OCI-LY7 (cell line): ENCODE measurements at regions not wholly inside any gene's neighbourhood (a gene's known extent, or its start where the extent isn't known, plus 50 kb on each side); places are given as distances from the start of the nearest gene placed in this dataset.

ENCODE experiments used
- BruUV-seq: library from RNA; stranded (reverse); fragments of 400-500 nt; replicated peaks from 2 replicates; lab custom pipeline; 2021; lab: Mats Ljungman, UMichigan
- CTCF ChIA-PET: fragments of 300-600 bp; sonication (Branson Sonifier 250); formaldehyde crosslinking; loops from one replicate; lab custom pipeline; 2022; ENCODE audit warnings: antibody characterized with exemption; ENCODE audit not compliant: unreplicated experiment; lab: Charles Lee
- POLR2A ChIA-PET: fragments of 300-600 bp; sonication (Branson Sonifier 250); formaldehyde crosslinking; loops from one replicate; lab custom pipeline; 2022; ENCODE audit warnings: antibody characterized with exemption; lab: Charles Lee
- DNase-seq: peaks from one replicate; pipeline ENCODE4 v3.0.0-alpha.2; 2015; ENCODE audit warnings: low spot score
- H2AFZ ChIP-seq: fragments of 200-600 bp; sonication (generic), shearing (Covaris generic); 2 replicates; pipeline ENCODE4 v1.6.1; 2014; ENCODE audit warnings: mild to moderate bottlenecking, antibody characterized with exemption, low read length, moderate library complexity
- H3K27ac ChIP-seq: fragments of 200-600 bp; sonication (generic); 2 replicates; pipeline ENCODE4 v1.5.1; 2014; ENCODE audit warnings: mixed run types, low read depth, mild to moderate bottlenecking, moderate library complexity, low read length, inconsistent platforms; ENCODE audit not compliant: poor library complexity, severe bottlenecking
- H3K36me3 ChIP-seq: fragments of 200-600 bp; sonication (generic); 2 replicates; pipeline ENCODE4 v1.6.1; 2014; ENCODE audit warnings: mild to moderate bottlenecking, antibody characterized with exemption, low read length, moderate library complexity, mixed read lengths; ENCODE audit not compliant: insufficient read depth
- H3K4me1 ChIP-seq: fragments of 200-600 bp; sonication (generic); 2 replicates; pipeline ENCODE4 v1.5.1; 2014; ENCODE audit warnings: mild to moderate bottlenecking, low read length; ENCODE audit not compliant: insufficient read depth, poor library complexity, severe bottlenecking
- H3K4me2 ChIP-seq: fragments of 200-600 bp; sonication (generic); 2 replicates; pipeline ENCODE4 v1.6.1; 2014; ENCODE audit warnings: mild to moderate bottlenecking, low read length
- H3K4me3 ChIP-seq: fragments of 200-600 bp; sonication (generic); 2 replicates; pipeline ENCODE4 v1.5.1; 2014; ENCODE audit warnings: mild to moderate bottlenecking, low read depth, low read length; ENCODE audit not compliant: poor library complexity, severe bottlenecking
- H3K79me2 ChIP-seq: fragments of 200-600 bp; sonication (generic); 2 replicates; pipeline ENCODE4 v1.6.1; 2016; ENCODE audit warnings: low read depth, mild to moderate bottlenecking, low read length, moderate library complexity, mixed read lengths; ENCODE audit not compliant: insufficient read depth
- H3K9me2 ChIP-seq: fragments of 200-600 bp; sonication (generic); 2 replicates; pipeline ENCODE4 v1.6.1; 2016; ENCODE audit warnings: mild to moderate bottlenecking, low read length, mixed read lengths; ENCODE audit not compliant: insufficient read depth
- H3K9me3 ChIP-seq: fragments of 200-600 bp; sonication (generic); 2 replicates; pipeline ENCODE4 v1.6.1; 2014; ENCODE audit warnings: mild to moderate bottlenecking, mixed run types, low read length, mixed read lengths
- H4K20me1 ChIP-seq: fragments of 200-600 bp; sonication (generic); 2 replicates; pipeline ENCODE4 v1.6.1; 2014; ENCODE audit warnings: mild to moderate bottlenecking, antibody characterized with exemption, low read length, moderate library complexity, mixed read lengths; ENCODE audit not compliant: insufficient read depth
- CTCF ChIP-seq: fragments of 200-600 bp; sonication (generic); conservative IDR thresholded peaks from 2 replicates; pipeline ENCODE4 v1.5.1; 2014; ENCODE audit warnings: mild to moderate bottlenecking, antibody characterized with exemption, low read length, moderate library complexity, mixed read lengths
- EZH2phosphoT487 ChIP-seq: fragments of 200-600 bp; sonication (generic); IDR thresholded peaks from 2 replicates; pipeline ENCODE4 v1.6.1; 2018; ENCODE audit warnings: low read depth, borderline replicate concordance, mild to moderate bottlenecking, mixed run types, antibody characterized with exemption, low read length, moderate library complexity, mixed read lengths
- intact Hi-C: fragments of 100-400 bp; cut with micrococcal nuclease; formaldehyde crosslinking; loops from one replicate; pipeline ENCODE4 v1.10.0; 2022; ENCODE audit not compliant: unreplicated experiment

GRCh38 chr13:53921473-53921872 is 892.9 kb downstream of the OLFM4 start:
- intact Hi-C loops, result no loop called here
- Histone ChIP-seq H3K4me3 (no peak overlapping the region), H4K20me1 (no peaks in the 10 kb centered on the region), H3K79me2 (no peaks in the 10 kb centered on the region), H3K27ac (no peak overlapping the region), H3K4me1 (no peaks in the 10 kb centered on the region), H3K36me3 (no peaks in the 10 kb centered on the region), H3K9me3 (no peaks in the 10 kb centered on the region), H3K4me2 (no peak overlapping the region), H2AFZ (no peak overlapping the region), H3K9me2 (no peaks in the 10 kb centered on the region)
- TF ChIP-seq EZH2phosphoT487 (no peak), CTCF (no peak)
- no peak for DNase-seq
- no TSS peak for BruUV-seq
- CTCF ChIA-PET, result no interaction called here
- POLR2A ChIA-PET, result no interaction called here

GRCh38 chr13:53941588-53942190 is 913.1 kb downstream of the OLFM4 start:
- no peaks in the 10 kb centered on the region for H3K36me3 ChIP-seq
- no peaks in the 10 kb centered on the region for H3K9me2 ChIP-seq
- TF ChIP-seq EZH2phosphoT487, result no peak
- no peak for TF ChIP-seq CTCF
- H3K4me1 ChIP-seq, result no peaks in the 10 kb centered on the region
- H3K4me3 ChIP-seq, result no peak overlapping the region
- H3K27ac ChIP-seq, result no peak overlapping the region
- H3K9me3 ChIP-seq, result no peaks in the 10 kb centered on the region
- POLR2A ChIA-PET, result no interaction called here
- no peak overlapping the region for H3K4me2 ChIP-seq
- no peaks in the 10 kb centered on the region for H4K20me1 ChIP-seq
- CTCF ChIA-PET, result no interaction called here
- intact Hi-C loops, result no loop called here
- no peaks in the 10 kb centered on the region for H3K79me2 ChIP-seq
- no peak for DNase-seq
- no peak overlapping the region for H2AFZ ChIP-seq
- no TSS peak for BruUV-seq

- Histone ChIP-seq H2AFZ (no peak overlapping the region), H3K36me3 (no peaks in the 10 kb centered on the region), H3K4me1 (no peaks in the 10 kb centered on the region), H3K79me2 (no peaks in the 10 kb centered on the region), H3K4me3 (no peak overlapping the region), H3K27ac (no peak overlapping the region), H3K9me2 (no peaks in the 10 kb centered on the region), H3K4me2 (no peak overlapping the region), H3K9me3 (no peaks in the 10 kb centered on the region), H4K20me1 (no peaks in the 10 kb centered on the region)
- POLR2A ChIA-PET, result no interaction called here
- BruUV-seq, result no TSS peak
- CTCF ChIA-PET, result no interaction called here
- intact Hi-C loops, result no loop called here
- TF ChIP-seq EZH2phosphoT487, result no peak
- TF ChIP-seq CTCF, result no peak
- no peak for DNase-seq
Measured at GRCh38 chr13:53946500-53946899, 917.9 kb downstream of the OLFM4 start.
